ENCODE measurements at regions not wholly inside any gene's neighbourhood (a gene's known extent, or its start where the extent isn't known, plus 50 kb on each side); places are given as distances from the start of the nearest gene placed in this dataset.

- no peak for DNase-seq
Observed at GRCh38 chr2:155223781-155224406, 525.4 kb downstream of the KCNJ3 start.

- no peak for DNase-seq
Observed at GRCh38 chr2:155218945-155219344, 520.5 kb downstream of the KCNJ3 start.

- no peak for DNase-seq
Observed at GRCh38 chr2:155218292-155218924, 519.9 kb downstream of the KCNJ3 start.

GRCh38 chr2:155215037-155215707, 516.7 kb downstream of the KCNJ3 start:
- no peak for DNase-seq

- no peak for DNase-seq
Observed at GRCh38 chr2:155209696-155210450, 511.4 kb downstream of the KCNJ3 start.

- DNase-seq: no peak
Observed at GRCh38 chr2:155203178-155203577, 504.7 kb downstream of the KCNJ3 start.

GRCh38 chr2:155200753-155201152, 502.3 kb downstream of the KCNJ3 start:
- no peak for DNase-seq

GRCh38 chr2:155190342-155190741, 491.8 kb downstream of the KCNJ3 start:
- no peak for DNase-seq

- no peak for DNase-seq
Observed at GRCh38 chr2:155178921-155179320, 480.4 kb downstream of the KCNJ3 start.

- no peak for DNase-seq
Observed at GRCh38 chr2:155176345-155176744, 477.9 kb downstream of the KCNJ3 start.

GRCh38 chr2:155169317-155169716, 470.8 kb downstream of the KCNJ3 start:
- no peak for DNase-seq

GRCh38 chr2:155162494-155162893, 464.0 kb downstream of the KCNJ3 start:
- DNase-seq: no peak

- DNase-seq: no peak
Observed at GRCh38 chr2:155161314-155161713, 462.8 kb downstream of the KCNJ3 start.

GRCh38 chr2:155157711-155158110, 459.2 kb downstream of the KCNJ3 start:
- no peak for DNase-seq

GRCh38 chr2:155157065-155157464, 458.6 kb downstream of the KCNJ3 start:
- no peak for DNase-seq

- no peak for DNase-seq
Observed at GRCh38 chr2:155151945-155152344, 453.4 kb downstream of the KCNJ3 start.

GRCh38 chr2:155151472-155151871, 453.0 kb downstream of the KCNJ3 start:
- DNase-seq: no peak

GRCh38 chr2:155145758-155146229, 447.3 kb downstream of the KCNJ3 start:
- DNase-seq: no peak

- no peak for DNase-seq
Observed at GRCh38 chr2:155141418-155141817, 442.9 kb downstream of the KCNJ3 start.

GRCh38 chr2:155125585-155126230, 427.2 kb downstream of the KCNJ3 start:
- DNase-seq: no peak

- no peak for DNase-seq
Observed at GRCh38 chr2:155115846-155116245, 417.4 kb downstream of the KCNJ3 start.

- DNase-seq: no peak
Observed at GRCh38 chr2:155111070-155111469, 412.6 kb downstream of the KCNJ3 start.

GRCh38 chr2:155109527-155109926, 411.0 kb downstream of the KCNJ3 start:
- no peak for DNase-seq
